A673 (cell line): ENCODE measurements at regions not wholly inside any gene's neighbourhood (a gene's known extent, or its start where the extent isn't known, plus 50 kb on each side); places are given as distances from the start of the nearest gene placed in this dataset.

ENCODE experiments used
- BruUV-seq: library from RNA; stranded (reverse); fragments of 400-500 nt; replicated peaks from 2 replicates; lab custom pipeline; 2021; lab: Mats Ljungman, UMichigan
- CTCF ChIA-PET: fragments of 300-600 bp; sonication (Branson Sonifier 250); formaldehyde crosslinking; loops from one replicate; lab custom pipeline; 2022; ENCODE audit warnings: antibody characterized with exemption; lab: Charles Lee
- POLR2A ChIA-PET: fragments of 300-600 bp; sonication (Branson Sonifier 250); formaldehyde crosslinking; loops from one replicate; lab custom pipeline; 2022; ENCODE audit warnings: antibody characterized with exemption; ENCODE audit not compliant: low non-redundant PET; lab: Charles Lee
- DNase-seq: peaks from one replicate; pipeline ENCODE4 v3.0.0-alpha.2; 2015; ENCODE audit warnings: low spot score
- H3K27ac ChIP-seq: fragments of 200-600 bp; sonication (generic); 2 replicates; pipeline ENCODE4 v1.5.1; 2016; ENCODE audit warnings: mixed run types, low read depth, mild to moderate bottlenecking, mixed read lengths, antibody characterized with exemption, low read length; ENCODE audit not compliant: poor library complexity, severe bottlenecking
- H3K27me3 ChIP-seq: fragments of 200-600 bp; sonication (generic); replicated peaks from 2 replicates; pipeline ENCODE4 v1.6.1; 2017; ENCODE audit warnings: mixed run types, low read depth, mild to moderate bottlenecking, mixed read lengths, antibody characterized with exemption, low read length; ENCODE audit not compliant: insufficient read depth, poor library complexity
- H3K36me3 ChIP-seq: fragments of 200-600 bp; sonication (generic); 2 replicates; pipeline ENCODE4 v1.6.1; 2016; ENCODE audit warnings: mixed run types, mild to moderate bottlenecking, mixed read lengths, antibody characterized with exemption, low read length; ENCODE audit not compliant: insufficient read depth, poor library complexity, severe bottlenecking
- H3K4me1 ChIP-seq: fragments of 200-600 bp; sonication (generic); 2 replicates; pipeline ENCODE4 v1.6.1; 2017; ENCODE audit warnings: mixed run types, mild to moderate bottlenecking, mixed read lengths, antibody characterized with exemption, low read length; ENCODE audit not compliant: insufficient read depth, poor library complexity, severe bottlenecking
- H3K4me3 ChIP-seq: fragments of 200-600 bp; sonication (generic); 2 replicates; pipeline ENCODE4 v1.5.1; 2016; ENCODE audit warnings: low read depth, mixed run types, mild to moderate bottlenecking, mixed read lengths, low read length; ENCODE audit not compliant: poor library complexity, severe bottlenecking
- H3K9me3 ChIP-seq: fragments of 200-600 bp; sonication (generic); 2 replicates; pipeline ENCODE4 v1.6.1; 2016; ENCODE audit warnings: mixed run types, low read depth, mild to moderate bottlenecking, mixed read lengths, antibody characterized with exemption, low read length; ENCODE audit not compliant: poor library complexity, severe bottlenecking
- CTCF ChIP-seq: fragments of 300-800, 200-600 bp; sonication (generic); conservative IDR thresholded peaks from 2 replicates; pipeline ENCODE4 v1.5.1; 2017; ENCODE audit warnings: low read depth, mild to moderate bottlenecking, antibody characterized with exemption, low read length, moderate library complexity, mixed read lengths
- EZH2 ChIP-seq: fragments of 200-600 bp; sonication (generic); IDR thresholded peaks from 2 replicates; pipeline ENCODE4 v1.6.1; 2017; ENCODE audit warnings: borderline replicate concordance, low read depth, mild to moderate bottlenecking, mixed read lengths, antibody characterized with exemption, low read length; ENCODE audit not compliant: poor library complexity, severe bottlenecking
- intact Hi-C: fragments of 100-400 bp; cut with micrococcal nuclease; formaldehyde crosslinking; loops from one replicate; pipeline ENCODE4 v1.10.0; 2022; ENCODE audit not compliant: unreplicated experiment

DNA sequence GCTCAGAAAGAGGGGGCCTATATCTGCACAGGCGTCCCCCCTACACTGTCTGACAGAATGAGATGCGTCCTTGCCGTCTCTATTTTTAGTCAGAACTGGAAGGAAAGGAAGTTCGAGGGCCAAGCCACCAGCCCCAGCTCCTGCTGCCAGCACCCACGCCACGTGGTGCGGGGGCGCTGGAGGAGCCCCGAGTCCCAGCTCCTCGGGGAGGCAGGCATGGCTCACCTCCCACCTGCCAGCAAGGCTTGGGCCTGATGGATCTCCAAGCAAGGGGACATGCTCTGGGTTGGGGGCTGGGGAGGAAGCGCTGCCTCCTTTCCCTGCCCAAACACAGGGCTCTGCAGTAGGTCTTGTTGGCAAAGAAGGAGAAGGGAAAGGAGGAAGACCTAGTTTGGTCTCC lies 80.3 kb upstream of the ARAP3 start:
- no peaks in the 10 kb centered on the region for H3K4me1 ChIP-seq
- no peak overlapping the region for H3K4me3 ChIP-seq
- intact Hi-C loops, result no loop called here
- peaks cover 27% of the 10 kb centered on the region for H3K27me3 ChIP-seq
- ChIA-PET POLR2A (no interaction called here), CTCF (interaction anchor here (1.1 kb wide), 1 partner anchor 116 kb away, joined by 3 read pairs; no protein-coding TSS in a partner anchor)
- H3K36me3 ChIP-seq, result no peaks in the 10 kb centered on the region
- DNase-seq, result no peak
- no peaks in the 10 kb centered on the region for H3K9me3 ChIP-seq
- BruUV-seq, result no TSS peak
- no peak overlapping the region for H3K27ac ChIP-seq
- TF ChIP-seq CTCF, result no peak
- TF ChIP-seq EZH2, result no peak

GRCh38 chr5:141760753-141761152 lies 78.7 kb upstream of the ARAP3 start:
- no peak for DNase-seq
- intact Hi-C loops, result no loop called here
- BruUV-seq, result no TSS peak
- no peaks in the 10 kb centered on the region for H3K4me1 ChIP-seq
- ChIA-PET POLR2A (no interaction called here), CTCF (interaction anchor here (0.6 kb wide), 1 partner anchor 98 kb away, joined by 3 read pairs; no protein-coding TSS in a partner anchor)
- no peaks in the 10 kb centered on the region for H3K36me3 ChIP-seq
- no peak overlapping the region for H3K4me3 ChIP-seq
- H3K9me3 ChIP-seq, result no peaks in the 10 kb centered on the region
- H3K27me3 ChIP-seq, result peaks cover 27% of the 10 kb centered on the region
- no peak overlapping the region for H3K27ac ChIP-seq
- no peak for TF ChIP-seq CTCF
- no peak for TF ChIP-seq EZH2

DNA sequence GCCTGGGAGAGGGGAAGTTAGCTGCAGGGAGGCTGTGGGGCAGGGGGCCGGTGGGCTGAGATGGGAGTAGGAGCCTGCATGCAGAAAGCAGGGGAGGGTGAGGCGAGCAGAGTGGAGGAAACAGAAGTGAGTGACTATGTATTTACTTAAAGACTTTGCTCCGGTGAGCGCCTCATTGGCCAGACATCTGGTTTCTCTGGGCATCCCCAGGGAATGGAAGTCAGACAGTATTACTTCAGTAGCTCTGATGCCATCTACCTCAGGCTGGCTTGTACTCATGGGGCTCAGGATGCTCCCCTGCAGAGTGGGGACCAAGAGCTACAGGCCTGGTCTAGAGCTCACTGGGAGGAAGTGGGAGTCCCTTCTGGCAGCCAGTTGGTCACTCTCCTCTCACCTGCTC lies 78.2 kb upstream of the ARAP3 start:
- ChIA-PET POLR2A (no interaction called here), CTCF (no interaction called here)
- no TSS peak for BruUV-seq
- TF ChIP-seq EZH2 (no peak), CTCF (no peak)
- DNase-seq, result peak; percentile 47
- Histone ChIP-seq H3K4me1 (no peaks in the 10 kb centered on the region), H3K4me3 (no peak overlapping the region), H3K9me3 (no peaks in the 10 kb centered on the region), H3K27me3 (peaks cover 27% of the 10 kb centered on the region), H3K27ac (no peak overlapping the region), H3K36me3 (no peaks in the 10 kb centered on the region)
- intact Hi-C loops, result no loop called here
